ENCODE measurements at regions not wholly inside any gene's neighbourhood (a gene's known extent, or its start where the extent isn't known, plus 50 kb on each side); places are given as distances from the start of the nearest gene placed in this dataset.
A peak's percentile ranks its signal among the peaks of the same experiment; 100 is the strongest.

GRCh38 chr1:194227161-194227560 is 1040.7 kb upstream of the B3GALT2 start:
- no peaks in the 10 kb centered on the region for H4K20me1 ChIP-seq (ENCODE audit: insufficient read depth, low read length)
- H3K9me3 ChIP-seq (ENCODE audit: low read length), result peaks cover 23% of the 10 kb centered on the region
- H3K4me3 ChIP-seq (ENCODE audit: low read depth, low read length, poor library complexity, severe bottlenecking), result peak overlapping the region; percentile 1
- H3K9ac ChIP-seq (ENCODE audit: low read length), result peak overlapping the region; percentile 68
- peaks cover 51% of the 10 kb centered on the region for H3K79me2 ChIP-seq (ENCODE audit: insufficient read depth, low read length)
- H3K36me3 ChIP-seq (ENCODE audit: insufficient read depth, low read length), result peaks cover 62% of the 10 kb centered on the region
- H3F3A ChIP-seq (ENCODE audit: insufficient read depth, low read length), result no peaks in the 10 kb centered on the region
- TF ChIP-seq CTCF (IDR thresholded peaks at IDR 0.05; ENCODE audit: low read length), result no peak
- H3K9me2 ChIP-seq (ENCODE audit: low read depth, low read length), result no peaks in the 10 kb centered on the region
- peaks cover 44% of the 10 kb centered on the region for H3K4me1 ChIP-seq (ENCODE audit: insufficient read depth, low read length, severe bottlenecking)
- H3K4me2 ChIP-seq (ENCODE audit: low read length), result peak overlapping the region; percentile 60
- H3K27me3 ChIP-seq (ENCODE audit: insufficient read depth, low read length), result no peaks in the 10 kb centered on the region
- no peak overlapping the region for H2AFZ ChIP-seq (ENCODE audit: low read length)
- peak overlapping the region; percentile 98 for H3K27ac ChIP-seq (ENCODE audit: low read depth, low read length, poor library complexity, severe bottlenecking)

GRCh38 chr1:194225821-194226220 is 1039.4 kb upstream of the B3GALT2 start:
- H2AFZ ChIP-seq (ENCODE audit: low read length), result no peak overlapping the region
- H3K4me1 ChIP-seq (ENCODE audit: insufficient read depth, low read length, severe bottlenecking), result peaks cover 44% of the 10 kb centered on the region
- no peaks in the 10 kb centered on the region for H3K27me3 ChIP-seq (ENCODE audit: insufficient read depth, low read length)
- peak overlapping the region; percentile 60 for H3K4me2 ChIP-seq (ENCODE audit: low read length)
- TF ChIP-seq CTCF (IDR thresholded peaks at IDR 0.05; ENCODE audit: low read length), result no peak
- H3K9ac ChIP-seq (ENCODE audit: low read length), result peak overlapping the region; percentile 68
- H3K9me3 ChIP-seq (ENCODE audit: low read length), result peaks cover 32% of the 10 kb centered on the region
- no peaks in the 10 kb centered on the region for H4K20me1 ChIP-seq (ENCODE audit: insufficient read depth, low read length)
- H3K4me3 ChIP-seq (ENCODE audit: low read depth, low read length, poor library complexity, severe bottlenecking), result peak overlapping the region; percentile 36
- H3K9me2 ChIP-seq (ENCODE audit: low read depth, low read length), result no peaks in the 10 kb centered on the region
- peaks cover 58% of the 10 kb centered on the region for H3K79me2 ChIP-seq (ENCODE audit: insufficient read depth, low read length)
- peaks cover 59% of the 10 kb centered on the region for H3K36me3 ChIP-seq (ENCODE audit: insufficient read depth, low read length)
- no peaks in the 10 kb centered on the region for H3F3A ChIP-seq (ENCODE audit: insufficient read depth, low read length)
- H3K27ac ChIP-seq (ENCODE audit: low read depth, low read length, poor library complexity, severe bottlenecking), result peak overlapping the region; percentile 98

GRCh38 chr1:194223596-194223995 is 1037.2 kb upstream of the B3GALT2 start:
- no peaks in the 10 kb centered on the region for H3K27me3 ChIP-seq (ENCODE audit: insufficient read depth, low read length)
- no peaks in the 10 kb centered on the region for H4K20me1 ChIP-seq (ENCODE audit: insufficient read depth, low read length)
- H3K4me1 ChIP-seq (ENCODE audit: insufficient read depth, low read length, severe bottlenecking), result peaks cover 36% of the 10 kb centered on the region

More at GRCh38 chr1:194223596-194223995, 1037.2 kb upstream of the B3GALT2 start:
- no peak for TF ChIP-seq EZH2 (IDR thresholded peaks at IDR 0.05; ENCODE audit: borderline replicate concordance, low read length)
- TF ChIP-seq CTCF (IDR thresholded peaks at IDR 0.05; ENCODE audit: low read length), result no peak
- Histone ChIP-seq H3K27ac (ENCODE audit: low read depth, low read length, poor library complexity, severe bottlenecking) (no peak overlapping the region), H3K9ac (ENCODE audit: low read length) (no peak overlapping the region), H2AFZ (ENCODE audit: low read length) (no peak overlapping the region), H3K9me2 (ENCODE audit: low read depth, low read length) (no peaks in the 10 kb centered on the region), H3K4me3 (ENCODE audit: low read depth, low read length, poor library complexity, severe bottlenecking) (no peak overlapping the region), H3K4me2 (ENCODE audit: low read length) (no peak overlapping the region), H3K36me3 (ENCODE audit: insufficient read depth, low read length) (peaks cover 53% of the 10 kb centered on the region), H3F3A (ENCODE audit: insufficient read depth, low read length) (no peaks in the 10 kb centered on the region), H3K9me3 (ENCODE audit: low read length) (peaks cover 30% of the 10 kb centered on the region), H3K79me2 (ENCODE audit: insufficient read depth, low read length) (peaks cover 58% of the 10 kb centered on the region)
